Activated CD4-positive, alpha-beta T cell treated with anti-CD3 and anti-CD28 coated beads for 1 hour (primary cell): ENCODE measurements at regions not wholly inside any gene's neighbourhood (a gene's known extent, or its start where the extent isn't known, plus 50 kb on each side); places are given as distances from the start of the nearest gene placed in this dataset.

Experiments
- DNase-seq: peaks from one replicate; pipeline ENCODE4 v3.0.0-alpha.2; 2020

GRCh38 chr14:105818712-105819005 lies 292.3 kb downstream of the TMEM121 start:
- no peak for DNase-seq

- no peak for DNase-seq
These were observed 303.8 kb downstream of the TMEM121 start for GRCh38 chr14:105830171-105830570.

GRCh38 chr14:105836160-105836559 lies 309.8 kb downstream of the TMEM121 start:
- DNase-seq = no peak

- no peak for DNase-seq
These were observed 310.3 kb downstream of the TMEM121 start for GRCh38 chr14:105836730-105837129.

- DNase-seq = no peak
These were observed 311.1 kb downstream of the TMEM121 start for GRCh38 chr14:105837349-105838063.

GRCh38 chr14:105838107-105838506 lies 311.7 kb downstream of the TMEM121 start:
- DNase-seq = no peak

- no peak for DNase-seq
These were observed 312.4 kb downstream of the TMEM121 start for GRCh38 chr14:105838591-105839424.

- no peak for DNase-seq
These were observed 313.3 kb downstream of the TMEM121 start for GRCh38 chr14:105839425-105840265.

- no peak for DNase-seq
These were observed 314.1 kb downstream of the TMEM121 start for GRCh38 chr14:105840266-105841021.

- no peak for DNase-seq
These were observed 314.9 kb downstream of the TMEM121 start for GRCh38 chr14:105841022-105842009.

GRCh38 chr14:105842105-105842504 lies 315.7 kb downstream of the TMEM121 start:
- DNase-seq = no peak

GRCh38 chr14:105843444-105844046 lies 317.2 kb downstream of the TMEM121 start:
- DNase-seq = no peak

- DNase-seq = no peak
These were observed 317.8 kb downstream of the TMEM121 start for GRCh38 chr14:105844047-105844630.

- DNase-seq = no peak
These were observed 318.7 kb downstream of the TMEM121 start for GRCh38 chr14:105844810-105845724.

GRCh38 chr14:105845725-105846309 lies 319.4 kb downstream of the TMEM121 start:
- DNase-seq = no peak

GRCh38 chr14:105846312-105846711 lies 319.9 kb downstream of the TMEM121 start:
- DNase-seq = no peak

GRCh38 chr14:105847400-105847799 lies 321.0 kb downstream of the TMEM121 start:
- DNase-seq = no peak

GRCh38 chr14:105848570-105848969 lies 322.2 kb downstream of the TMEM121 start:
- DNase-seq = no peak
